ENCODE measurements at regions not wholly inside any gene's neighbourhood (a gene's known extent, or its start where the extent isn't known, plus 50 kb on each side); places are given as distances from the start of the nearest gene placed in this dataset.

DNA sequence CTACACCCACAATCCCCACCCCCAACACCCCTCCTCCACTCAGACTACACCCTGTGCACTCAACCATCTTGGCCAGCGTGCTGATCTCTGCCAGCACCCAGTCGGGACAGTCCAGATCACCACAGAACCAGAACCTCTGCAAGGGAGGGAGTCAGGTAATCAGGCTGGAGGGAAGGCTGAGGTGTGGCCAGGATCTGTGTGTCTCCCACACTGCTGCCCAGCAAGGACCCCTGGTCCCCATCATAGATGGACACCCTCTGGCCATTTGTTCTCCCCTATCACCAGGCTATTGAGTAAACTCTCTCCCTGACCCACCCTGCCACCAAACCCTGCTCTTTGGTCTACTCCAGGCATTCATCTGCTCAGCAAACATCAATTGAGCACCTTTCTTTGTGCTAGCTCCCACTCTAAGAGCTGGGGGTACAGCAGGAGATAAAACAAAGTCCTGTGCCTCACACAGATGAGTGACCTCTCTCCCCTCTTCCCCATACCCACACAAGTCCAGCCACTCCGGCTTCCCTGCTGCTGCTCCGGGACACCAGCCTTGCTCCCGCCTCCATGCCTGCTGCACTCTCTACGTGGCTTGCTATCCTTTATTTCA lies 134.8 kb downstream of the TBC1D2B start (continued):
- peak; percentile 38; the same call in 1 of the 2 replicates for TF ChIP-seq FOXA3 (CRISPR knock-in tag; IDR thresholded peaks at IDR 0.05)
- TF ChIP-seq KLF6 (CRISPR knock-in tag; IDR thresholded peaks at IDR 0.05): no peak
- peak; percentile 43; the same call in 1 of the 2 replicates for TF ChIP-seq ZFX (CRISPR knock-in tag; IDR thresholded peaks at IDR 0.05; ENCODE audit: low read depth)
- TF ChIP-seq, protein P1, sequence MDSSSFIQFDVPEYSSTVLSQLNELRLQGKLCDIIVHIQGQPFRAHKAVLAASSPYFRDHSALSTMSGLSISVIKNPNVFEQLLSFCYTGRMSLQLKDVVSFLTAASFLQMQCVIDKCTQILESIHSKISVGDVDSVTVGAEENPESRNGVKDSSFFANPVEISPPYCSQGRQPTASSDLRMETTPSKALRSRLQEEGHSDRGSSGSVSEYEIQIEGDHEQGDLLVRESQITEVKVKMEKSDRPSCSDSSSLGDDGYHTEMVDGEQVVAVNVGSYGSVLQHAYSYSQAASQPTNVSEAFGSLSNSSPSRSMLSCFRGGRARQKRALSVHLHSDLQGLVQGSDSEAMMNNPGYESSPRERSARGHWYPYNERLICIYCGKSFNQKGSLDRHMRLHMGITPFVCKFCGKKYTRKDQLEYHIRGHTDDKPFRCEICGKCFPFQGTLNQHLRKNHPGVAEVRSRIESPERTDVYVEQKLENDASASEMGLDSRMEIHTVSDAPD (CRISPR knock-in tag; IDR thresholded peaks at IDR 0.05): peak; percentile 71; the same call in 1 of the 2 replicates
- TF ChIP-seq, protein P2, sequence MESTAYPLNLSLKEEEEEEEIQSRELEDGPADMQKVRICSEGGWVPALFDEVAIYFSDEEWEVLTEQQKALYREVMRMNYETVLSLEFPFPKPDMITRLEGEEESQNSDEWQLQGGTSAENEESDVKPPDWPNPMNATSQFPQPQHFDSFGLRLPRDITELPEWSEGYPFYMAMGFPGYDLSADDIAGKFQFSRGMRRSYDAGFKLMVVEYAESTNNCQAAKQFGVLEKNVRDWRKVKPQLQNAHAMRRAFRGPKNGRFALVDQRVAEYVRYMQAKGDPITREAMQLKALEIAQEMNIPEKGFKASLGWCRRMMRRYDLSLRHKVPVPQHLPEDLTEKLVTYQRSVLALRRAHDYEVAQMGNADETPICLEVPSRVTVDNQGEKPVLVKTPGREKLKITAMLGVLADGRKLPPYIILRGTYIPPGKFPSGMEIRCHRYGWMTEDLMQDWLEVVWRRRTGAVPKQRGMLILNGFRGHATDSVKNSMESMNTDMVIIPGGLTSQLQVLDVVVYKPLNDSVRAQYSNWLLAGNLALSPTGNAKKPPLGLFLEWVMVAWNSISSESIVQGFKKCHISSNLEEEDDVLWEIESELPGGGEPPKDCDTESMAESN (CRISPR knock-in tag; conservative IDR thresholded peaks at IDR 0.05): no peak
- peak; percentile 49 for TF ChIP-seq SALL1 (CRISPR knock-in tag; IDR thresholded peaks at IDR 0.05)
- TF ChIP-seq, protein P3, sequence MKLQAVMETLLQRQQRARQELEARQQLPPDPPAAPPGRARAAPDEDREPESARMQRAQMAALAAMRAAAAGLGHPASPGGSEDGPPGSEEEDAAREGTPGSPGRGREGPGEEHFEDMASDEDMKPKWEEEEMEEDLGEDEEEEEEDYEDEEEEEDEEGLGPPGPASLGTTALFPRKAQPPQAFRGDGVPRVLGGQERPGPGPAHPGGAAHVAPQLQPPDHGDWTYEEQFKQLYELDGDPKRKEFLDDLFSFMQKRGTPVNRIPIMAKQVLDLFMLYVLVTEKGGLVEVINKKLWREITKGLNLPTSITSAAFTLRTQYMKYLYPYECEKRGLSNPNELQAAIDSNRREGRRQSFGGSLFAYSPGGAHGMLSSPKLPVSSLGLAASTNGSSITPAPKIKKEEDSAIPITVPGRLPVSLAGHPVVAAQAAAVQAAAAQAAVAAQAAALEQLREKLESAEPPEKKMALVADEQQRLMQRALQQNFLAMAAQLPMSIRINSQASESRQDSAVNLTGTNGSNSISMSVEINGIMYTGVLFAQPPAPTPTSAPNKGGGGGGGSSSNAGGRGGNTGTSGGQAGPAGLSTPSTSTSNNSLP (IDR thresholded peaks at IDR 0.05; ENCODE audit: low read depth, low read length): no peak
- TF ChIP-seq NR2C2 (CRISPR knock-in tag; IDR thresholded peaks at IDR 0.05; ENCODE audit: borderline replicate concordance): no peak
- TF ChIP-seq, protein P4, sequence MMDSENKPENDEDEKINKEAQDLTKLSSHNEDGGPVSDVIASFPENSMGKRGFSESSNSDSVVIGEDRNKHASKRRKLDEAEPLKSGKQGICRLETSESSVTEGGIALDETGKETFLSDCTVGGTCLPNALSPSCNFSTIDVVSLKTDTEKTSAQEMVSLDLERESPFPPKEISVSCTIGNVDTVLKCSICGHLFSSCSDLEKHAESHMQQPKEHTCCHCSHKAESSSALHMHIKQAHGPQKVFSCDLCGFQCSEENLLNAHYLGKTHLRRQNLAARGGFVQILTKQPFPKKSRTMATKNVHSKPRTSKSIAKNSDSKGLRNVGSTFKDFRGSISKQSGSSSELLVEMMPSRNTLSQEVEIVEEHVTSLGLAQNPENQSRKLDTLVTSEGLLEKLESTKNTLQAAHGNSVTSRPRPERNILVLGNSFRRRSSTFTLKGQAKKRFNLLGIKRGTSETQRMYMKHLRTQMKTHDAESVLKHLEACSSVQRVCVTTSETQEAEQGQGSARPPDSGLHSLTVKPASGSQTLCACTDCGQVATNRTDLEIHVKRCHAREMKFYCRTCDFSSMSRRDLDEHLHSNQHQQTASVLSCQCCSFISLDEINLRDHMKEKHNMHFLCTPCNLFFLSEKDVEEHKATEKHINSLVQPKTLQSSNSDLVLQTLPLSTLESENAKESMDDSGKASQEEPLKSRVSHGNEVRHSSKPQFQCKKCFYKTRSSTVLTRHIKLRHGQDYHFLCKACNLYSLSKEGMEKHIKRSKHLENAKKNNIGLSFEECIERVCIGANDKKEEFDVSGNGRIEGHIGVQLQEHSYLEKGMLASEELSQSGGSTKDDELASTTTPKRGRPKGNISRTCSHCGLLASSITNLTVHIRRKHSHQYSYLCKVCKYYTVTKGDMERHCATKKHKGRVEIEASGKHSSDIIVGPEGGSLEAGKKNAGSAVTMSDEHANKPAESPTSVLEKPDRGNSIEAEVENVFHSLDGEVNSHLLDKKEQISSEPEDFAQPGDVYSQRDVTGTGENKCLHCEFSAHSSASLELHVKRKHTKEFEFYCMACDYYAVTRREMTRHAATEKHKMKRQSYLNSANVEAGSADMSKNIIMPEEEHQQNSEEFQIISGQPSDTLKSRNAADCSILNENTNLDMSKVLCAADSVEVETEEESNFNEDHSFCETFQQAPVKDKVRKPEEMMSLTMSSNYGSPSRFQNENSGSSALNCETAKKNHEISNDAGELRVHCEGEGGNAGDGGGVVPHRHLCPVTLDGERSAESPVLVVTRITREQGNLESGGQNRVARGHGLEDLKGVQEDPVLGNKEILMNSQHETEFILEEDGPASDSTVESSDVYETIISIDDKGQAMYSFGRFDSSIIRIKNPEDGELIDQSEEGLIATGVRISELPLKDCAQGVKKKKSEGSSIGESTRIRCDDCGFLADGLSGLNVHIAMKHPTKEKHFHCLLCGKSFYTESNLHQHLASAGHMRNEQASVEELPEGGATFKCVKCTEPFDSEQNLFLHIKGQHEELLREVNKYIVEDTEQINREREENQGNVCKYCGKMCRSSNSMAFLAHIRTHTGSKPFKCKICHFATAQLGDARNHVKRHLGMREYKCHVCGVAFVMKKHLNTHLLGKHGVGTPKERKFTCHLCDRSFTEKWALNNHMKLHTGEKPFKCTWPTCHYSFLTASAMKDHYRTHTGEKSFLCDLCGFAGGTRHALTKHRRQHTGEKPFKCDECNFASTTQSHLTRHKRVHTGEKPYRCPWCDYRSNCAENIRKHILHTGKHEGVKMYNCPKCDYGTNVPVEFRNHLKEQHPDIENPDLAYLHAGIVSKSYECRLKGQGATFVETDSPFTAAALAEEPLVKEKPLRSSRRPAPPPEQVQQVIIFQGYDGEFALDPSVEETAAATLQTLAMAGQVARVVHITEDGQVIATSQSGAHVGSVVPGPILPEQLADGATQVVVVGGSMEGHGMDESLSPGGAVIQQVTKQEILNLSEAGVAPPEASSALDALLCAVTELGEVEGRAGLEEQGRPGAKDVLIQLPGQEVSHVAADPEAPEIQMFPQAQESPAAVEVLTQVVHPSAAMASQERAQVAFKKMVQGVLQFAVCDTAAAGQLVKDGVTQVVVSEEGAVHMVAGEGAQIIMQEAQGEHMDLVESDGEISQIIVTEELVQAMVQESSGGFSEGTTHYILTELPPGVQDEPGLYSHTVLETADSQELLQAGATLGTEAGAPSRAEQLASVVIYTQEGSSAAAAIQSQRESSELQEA (CRISPR knock-in tag; IDR thresholded peaks at IDR 0.05; ENCODE audit: not compliant biosample characterization): no peak
- TF ChIP-seq, protein P5, sequence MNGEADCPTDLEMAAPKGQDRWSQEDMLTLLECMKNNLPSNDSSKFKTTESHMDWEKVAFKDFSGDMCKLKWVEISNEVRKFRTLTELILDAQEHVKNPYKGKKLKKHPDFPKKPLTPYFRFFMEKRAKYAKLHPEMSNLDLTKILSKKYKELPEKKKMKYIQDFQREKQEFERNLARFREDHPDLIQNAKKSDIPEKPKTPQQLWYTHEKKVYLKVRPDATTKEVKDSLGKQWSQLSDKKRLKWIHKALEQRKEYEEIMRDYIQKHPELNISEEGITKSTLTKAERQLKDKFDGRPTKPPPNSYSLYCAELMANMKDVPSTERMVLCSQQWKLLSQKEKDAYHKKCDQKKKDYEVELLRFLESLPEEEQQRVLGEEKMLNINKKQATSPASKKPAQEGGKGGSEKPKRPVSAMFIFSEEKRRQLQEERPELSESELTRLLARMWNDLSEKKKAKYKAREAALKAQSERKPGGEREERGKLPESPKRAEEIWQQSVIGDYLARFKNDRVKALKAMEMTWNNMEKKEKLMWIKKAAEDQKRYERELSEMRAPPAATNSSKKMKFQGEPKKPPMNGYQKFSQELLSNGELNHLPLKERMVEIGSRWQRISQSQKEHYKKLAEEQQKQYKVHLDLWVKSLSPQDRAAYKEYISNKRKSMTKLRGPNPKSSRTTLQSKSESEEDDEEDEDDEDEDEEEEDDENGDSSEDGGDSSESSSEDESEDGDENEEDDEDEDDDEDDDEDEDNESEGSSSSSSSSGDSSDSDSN (CRISPR knock-in tag; IDR thresholded peaks at IDR 0.05): peak; percentile 41
- TF ChIP-seq ZFY (CRISPR knock-in tag; IDR thresholded peaks at IDR 0.05): no peak
- TF ChIP-seq ZFP62 (CRISPR knock-in tag; IDR thresholded peaks at IDR 0.05): no peak
- 0 out of 2 replicates have a peak, but pooled peaks have one; percentile 18 for TF ChIP-seq ZBTB7B (CRISPR knock-in tag; IDR thresholded peaks at IDR 0.05)
- TF ChIP-seq SNRNP70 (IDR thresholded peaks at IDR 0.05; ENCODE audit: low read depth, low read length): no peak
